K562 (cell line): ENCODE measurements at regions not wholly inside any gene's neighbourhood (a gene's known extent, or its start where the extent isn't known, plus 50 kb on each side); places are given as distances from the start of the nearest gene placed in this dataset.

Experiments used
- CREB1 ChIP-seq, 2 experiments: sonication (generic) in 1 of 2; formaldehyde crosslinking in 1 of 2; IDR thresholded peaks; 2 replicates each; pipeline versions ENCODE4 v1.6.1 to v1.8.0; 2012 to 2022; ENCODE audit warnings: inconsistent platforms in 1 of 2, mild to moderate bottlenecking in 1 of 2, missing genetic modification reagents in 1 of 2, moderate library complexity in 1 of 2
- DDX20 ChIP-seq: fragments of 450-650 bp; IDR thresholded peaks from 2 replicates; pipeline ENCODE4 v1.6.1; 2016; ENCODE audit warnings: missing genetic modification characterization, low read depth, mild to moderate bottlenecking, missing compliant biosample characterization, moderate library complexity
- MEF2D ChIP-seq: conservative IDR thresholded peaks from 2 replicates; pipeline ENCODE4 v1.6.1; 2016; ENCODE audit warnings: low read depth, missing genetic modification characterization, missing compliant biosample characterization
- NFXL1 ChIP-seq: fragments of 450-650 bp; formaldehyde crosslinking; IDR thresholded peaks from 2 replicates; pipeline ENCODE4 v1.4.0; 2021; ENCODE audit warnings: mild to moderate bottlenecking
- PHB2 ChIP-seq: fragments of 450-650 bp; IDR thresholded peaks from 2 replicates; pipeline ENCODE4 v1.6.1; 2017; ENCODE audit warnings: low read depth
- POU5F1 ChIP-seq: fragments of 150-350 bp; IDR thresholded peaks from 2 replicates; pipeline ENCODE4 v1.6.1; 2014; ENCODE audit warnings: borderline replicate concordance, low read length, low read depth, mild to moderate bottlenecking; ENCODE audit not compliant: partially characterized antibody
- THAP12 ChIP-seq: fragments of 250-450 bp; sonication (Bioruptor Pico); IDR thresholded peaks from 2 replicates; pipeline ENCODE4 v1.9.0; 2021; ENCODE audit warnings: mild to moderate bottlenecking, inconsistent platforms
- ZNF318 ChIP-seq, 2 experiments: fragments of 450-650 bp; IDR thresholded peaks; 2 replicates each; pipeline ENCODE4 v1.6.1; 2016; ENCODE audit warnings: mild to moderate bottlenecking in 2 of 2, borderline replicate concordance in 1 of 2, low read depth in 1 of 2, moderate library complexity in 1 of 2

- no peak for TF ChIP-seq ZNF318 (IDR thresholded peaks at IDR 0.05; ENCODE audit: borderline replicate concordance in 1 of 2, low read depth in 1 of 2)
- no peak for TF ChIP-seq CREB1 (IDR thresholded peaks at IDR 0.05)
- no peak for TF ChIP-seq CREB1 (CRISPR knock-in tag; IDR thresholded peaks at IDR 0.05)
- TF ChIP-seq MEF2D (tag), result no peak
- TF ChIP-seq THAP12 (CRISPR knock-in tag), result no peak
- TF ChIP-seq POU5F1, result no peak
- TF ChIP-seq DDX20 (tag), result no peak
- no peak for TF ChIP-seq NFXL1
- no peak for TF ChIP-seq PHB2
- TF ChIP-seq, all 486 proteins: peak for 0
Measured at GRCh38 chr7:52741670-52742290, 293.7 kb upstream of the POM121L12 start (continued).
